Pancreas (tissue), 10 donors: ENCODE measurements at regions not wholly inside any gene's neighbourhood (a gene's known extent, or its start where the extent isn't known, plus 50 kb on each side); places are given as distances from the start of the nearest gene placed in this dataset.

ENCODE experiments used
- ATAC-seq, 4 donors: fragments of 200-7000 bp; cut with Tn5 transposase; one replicate each; pipeline versions ENCODE4 v1.8.0 to v1.9.1; 2020; ENCODE audit warnings: mild to moderate bottlenecking in 4 of 4, moderate library complexity in 4 of 4
- DNase-seq, 6 donors: peaks; one replicate each; pipeline ENCODE4 v3.0.0-alpha.2; 2020
- FAIRE-seq: peaks from 2 replicates; lab custom pipeline; 2012; peaks lifted over from hg19 to GRCh38; lab: Jason Lieb, UNC
- H3K27ac ChIP-seq, 4 donors: fragments of 200-600 bp; sonication (generic); 1 replicate in 3 of 4; 2 replicates in 1 of 4; pipeline versions ENCODE4 v1.5.0 to v1.8.0; 2020
- H3K27me3 ChIP-seq, 4 donors: fragments of 200-600 bp; one replicate each; pipeline ENCODE4 v1.8.0; 2021
- H3K36me3 ChIP-seq, 3 donors: fragments of 200-600 bp; sonication (generic) in 1 of 3; one replicate each; pipeline versions ENCODE4 v1.5.0 to v1.8.0; 2020 to 2021
- H3K4me1 ChIP-seq, 3 donors: fragments of 200-600 bp; one replicate each; pipeline ENCODE4 v1.8.0; 2021
- H3K4me3 ChIP-seq, 4 donors: fragments of 200-600 bp; sonication (generic) in 2 of 4; one replicate each; pipeline versions ENCODE4 v1.5.0 to v1.8.0; 2020 to 2021
- H3K9me3 ChIP-seq, 4 donors: fragments of 200-600 bp; one replicate each; pipeline ENCODE4 v1.8.0; 2021
- CTCF ChIP-seq, 4 donors: fragments of 200-600 bp; sonication (generic) in 3 of 4; IDR thresholded peaks; one replicate each; pipeline versions ENCODE4 v1.5.0 to v1.8.0; 2021; ENCODE audit warnings: antibody characterized with exemption in 4 of 4
- WGBS, 2 donors: extraction: QIAGEN DNeasy Blood & Tissue Kit; methylation state at CpG; one replicate each; pipeline ENCODE4 v1.1.7; 2013; 5-methylcytosine and 5-hydroxymethylcytosine counted together
- intact Hi-C, 3 donors: fragments of 100-400 bp; cut with DNase I; formaldehyde crosslinking; loops; one replicate each; pipeline versions ENCODE4 v1.11.1 to v1.14.2; 2022
- donor health status: healthy with polysubstance abuse.
- donor health status: DM: no; HTN: no; CAD: no; lungs with moderate emphysema.
- donor health status: DM: no; HTN: no; CAD: no.
- donor health status: control.
- donor health status: control.
- donor health status: Bipolar disorder and iron deficiency.
- donor health status: DM: yes; HTN: yes; CAD: no.
- donor health status: DM: no; HTN: no; CAD: no.
- donor health status: DM: no; HTN: no; CAD: no.
- donor health status: DM: yes; HTN: yes; CAD: no.

DNA sequence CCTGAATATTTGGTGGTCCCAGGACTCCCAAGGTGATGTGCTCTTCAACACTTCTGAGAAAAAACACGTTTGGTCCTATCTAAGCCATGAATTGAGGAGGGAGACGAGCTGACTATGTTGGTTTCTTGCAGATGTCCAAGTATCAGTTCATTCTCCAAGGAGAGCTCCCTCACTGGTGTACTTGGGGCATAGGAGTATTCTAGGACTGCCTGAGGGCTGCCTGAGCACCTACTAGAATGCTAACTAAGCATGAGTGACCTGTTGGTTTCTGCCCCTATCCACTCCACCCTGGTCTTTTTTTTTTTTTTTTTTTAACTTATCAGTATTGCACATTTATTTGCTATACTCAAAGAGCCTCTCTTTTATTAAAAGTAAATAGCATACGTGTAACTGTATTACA is 200.5 kb upstream of the FANCL start:
- ATAC-seq: no peak
- FAIRE-seq: no peak
- 61 to 66% methylated on average over 3 of the region's 3 CpGs for WGBS, 2 donors

GRCh38 chr2:58436872-58437271 is 195.7 kb upstream of the FANCL start:
- TF ChIP-seq CTCF (IDR thresholded peaks at IDR 0.05): no peak

More for the DNA sequence above, 200.5 kb upstream of the FANCL start:
- DNase-seq: no peak
- Histone ChIP-seq H3K4me3 (no peak overlapping the region), H3K4me1 (no peaks in the 10 kb centered on the region), H3K27ac (no peak overlapping the region), H3K27me3 (no peaks in the 10 kb centered on the region), H3K9me3 (no peaks in the 10 kb centered on the region), H3K36me3 (no peaks in the 10 kb centered on the region)
- no peak for TF ChIP-seq CTCF (IDR thresholded peaks at IDR 0.05)
- intact Hi-C loops: loop anchor here in 1 of 3 donors (10.0 kb wide), 1 partner anchor 677 kb away; no protein-coding TSS in a partner anchor

GRCh38 chr2:58435246-58435645 is 194.1 kb upstream of the FANCL start:
- DNase-seq: no peak
- TF ChIP-seq CTCF (IDR thresholded peaks at IDR 0.05): no peak
- WGBS, 2 donors: 54 to 77% methylated on average over 3 of the region's 3 CpGs
- Histone ChIP-seq H3K4me1 (no peaks in the 10 kb centered on the region), H3K9me3 (no peaks in the 10 kb centered on the region), H3K36me3 (no peaks in the 10 kb centered on the region), H3K27me3 (no peaks in the 10 kb centered on the region), H3K27ac (no peak overlapping the region), H3K4me3 (no peak overlapping the region)
- no peak for FAIRE-seq
- ATAC-seq: no peak
- intact Hi-C loops: no loop called here

More at GRCh38 chr2:58436872-58437271, 195.7 kb upstream of the FANCL start:
- FAIRE-seq: no peak
- intact Hi-C loops: no loop called here
- no peaks in the 10 kb centered on the region for H3K36me3 ChIP-seq
- WGBS, 2 donors: 81 to 89% methylated on average over 5 of the region's 5 CpGs
- H3K9me3 ChIP-seq: no peaks in the 10 kb centered on the region
- no peak overlapping the region for H3K27ac ChIP-seq
- no peaks in the 10 kb centered on the region for H3K27me3 ChIP-seq
- H3K4me3 ChIP-seq: no peak overlapping the region
- H3K4me1 ChIP-seq: no peaks in the 10 kb centered on the region
- ATAC-seq: no peak
- no peak for DNase-seq

DNA sequence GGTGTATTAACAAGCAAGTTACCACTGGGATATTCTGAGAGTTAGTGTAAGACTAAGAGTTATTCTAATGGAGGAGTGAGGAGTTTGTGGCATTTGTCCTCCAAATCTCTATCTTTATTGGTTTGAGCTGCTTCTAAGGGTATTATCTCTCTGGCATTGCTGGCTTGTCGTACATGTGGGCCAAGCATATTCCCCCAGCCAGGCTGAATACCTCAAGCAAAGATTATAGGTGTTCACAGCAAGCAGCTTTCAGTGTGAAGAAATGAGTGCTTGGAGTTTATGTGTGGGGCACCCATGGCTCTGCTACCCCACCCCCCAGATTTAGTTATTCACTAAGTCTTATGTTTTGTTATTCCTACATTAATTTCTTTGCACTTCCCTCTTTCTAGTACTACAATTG is 193.6 kb upstream of the FANCL start:
- no peak for FAIRE-seq

More for the DNA sequence above, 193.6 kb upstream of the FANCL start:
- Histone ChIP-seq H3K36me3 (no peaks in the 10 kb centered on the region), H3K9me3 (no peaks in the 10 kb centered on the region), H3K4me3 (no peak overlapping the region), H3K4me1 (no peaks in the 10 kb centered on the region), H3K27ac (no peak overlapping the region), H3K27me3 (no peaks in the 10 kb centered on the region)
- DNase-seq: no peak
- 55 to 72% methylated on average over 1 of the region's 1 CpG for WGBS, 2 donors
- ATAC-seq: no peak
- no peak for TF ChIP-seq CTCF (IDR thresholded peaks at IDR 0.05)
- intact Hi-C loops: no loop called here
